Activated naive CD8-positive, alpha-beta T cell treated with anti-CD3 and anti-CD28 coated beads, Interleukin-2, amount 10 ng/mL, durations not matched to agents 7 days and 5 days (primary cell): ENCODE measurements at regions not wholly inside any gene's neighbourhood (a gene's known extent, or its start where the extent isn't known, plus 50 kb on each side); places are given as distances from the start of the nearest gene placed in this dataset.

Experiments used
- ATAC-seq: fragments of 150-1000 bp; cut with Tn5 transposase; one replicate; pipeline ENCODE4 v1.10.0; 2021; ENCODE audit warnings: low read depth, moderate library complexity
- POLR2A ChIA-PET: fragments of 350-600 bp; sonication (Branson Sonifier 250); formaldehyde crosslinking; loops from one replicate; lab custom pipeline; 2021; ENCODE audit warnings: antibody characterized with exemption; lab: Charles Lee
- DNase-seq: peaks from one replicate; pipeline ENCODE4 v3.0.0; 2021
- H3K27ac Mint-ChIP-seq: one replicate; pipeline ENCODE4 v1.8.0; 2022; ENCODE audit warnings: mild to moderate bottlenecking, mixed read lengths
- H3K27me3 Mint-ChIP-seq: one replicate; pipeline ENCODE4 v1.8.0; 2022; ENCODE audit warnings: mild to moderate bottlenecking, moderate library complexity, mixed read lengths
- H3K36me3 Mint-ChIP-seq: one replicate; pipeline ENCODE4 v1.8.0; 2021; ENCODE audit warnings: mild to moderate bottlenecking, mixed read lengths
- H3K4me1 Mint-ChIP-seq: one replicate; pipeline ENCODE4 v1.8.0; 2021; ENCODE audit warnings: mixed read lengths
- H3K4me3 Mint-ChIP-seq: one replicate; pipeline ENCODE4 v1.8.0; 2022; ENCODE audit warnings: mild to moderate bottlenecking, moderate library complexity, mixed read lengths
- H3K9me3 Mint-ChIP-seq: one replicate; pipeline ENCODE4 v1.8.0; 2021; ENCODE audit warnings: mixed read lengths

- Mint-ChIP-seq H3K27me3 (peaks cover 3% of the 10 kb centered on the region), H3K36me3 (no peaks in the 10 kb centered on the region), H3K4me1 (peaks cover 2% of the 10 kb centered on the region), H3K9me3 (peaks cover 8% of the 10 kb centered on the region), H3K4me3 (no peak overlapping the region), H3K27ac (no peak overlapping the region)
- DNase-seq (no peak), ATAC-seq (no peak)
- POLR2A ChIA-PET, result no interaction called here
Observed at GRCh38 chr12:66916189-66916588, 237.3 kb upstream of the GRIP1 start.

- H3K9me3 Mint-ChIP-seq, result peaks cover 6% of the 10 kb centered on the region
- DNase-seq (no peak), ATAC-seq (no peak)
- H3K4me3 Mint-ChIP-seq, result no peak overlapping the region
- no peak overlapping the region for H3K27ac Mint-ChIP-seq
- H3K4me1 Mint-ChIP-seq, result peaks cover 2% of the 10 kb centered on the region
- POLR2A ChIA-PET, result no interaction called here
- no peaks in the 10 kb centered on the region for H3K36me3 Mint-ChIP-seq
- H3K27me3 Mint-ChIP-seq, result peaks cover 6% of the 10 kb centered on the region
Observed at GRCh38 chr12:66919466-66919865, 240.6 kb upstream of the GRIP1 start.

GRCh38 chr12:66920205-66920604 lies 241.3 kb upstream of the GRIP1 start:
- DNase-seq (no peak), ATAC-seq (no peak)
- Mint-ChIP-seq H3K4me3 (no peak overlapping the region), H3K4me1 (peaks cover 6% of the 10 kb centered on the region), H3K27me3 (peaks cover 6% of the 10 kb centered on the region), H3K9me3 (peaks cover 6% of the 10 kb centered on the region), H3K27ac (peak overlapping the region; percentile 54), H3K36me3 (no peaks in the 10 kb centered on the region)
- POLR2A ChIA-PET, result no interaction called here

GRCh38 chr12:66921151-66921550 lies 242.3 kb upstream of the GRIP1 start:
- Mint-ChIP-seq H3K27ac (no peak overlapping the region), H3K27me3 (peaks cover 6% of the 10 kb centered on the region), H3K4me3 (no peak overlapping the region), H3K4me1 (peaks cover 7% of the 10 kb centered on the region), H3K9me3 (peaks cover 6% of the 10 kb centered on the region), H3K36me3 (no peaks in the 10 kb centered on the region)
- POLR2A ChIA-PET, result no interaction called here
- ATAC-seq (no peak), DNase-seq (no peak)

GRCh38 chr12:66925083-66925482 lies 246.2 kb upstream of the GRIP1 start:
- POLR2A ChIA-PET, result no interaction called here
- H3K27ac Mint-ChIP-seq, result no peak overlapping the region
- peaks cover 18% of the 10 kb centered on the region for H3K4me1 Mint-ChIP-seq
- no peaks in the 10 kb centered on the region for H3K36me3 Mint-ChIP-seq
- H3K4me3 Mint-ChIP-seq, result no peak overlapping the region
- ATAC-seq (no peak), DNase-seq (no peak)
- peaks cover 4% of the 10 kb centered on the region for H3K9me3 Mint-ChIP-seq
- H3K27me3 Mint-ChIP-seq, result peaks cover 15% of the 10 kb centered on the region

- peaks cover 16% of the 10 kb centered on the region for H3K4me1 Mint-ChIP-seq
- DNase-seq (no peak), ATAC-seq (peak; percentile 82)
Observed at GRCh38 chr12:66929121-66929520, 250.2 kb upstream of the GRIP1 start.

GRCh38 chr12:66931091-66931490 lies 252.2 kb upstream of the GRIP1 start:
- Mint-ChIP-seq H3K4me1 (peaks cover 11% of the 10 kb centered on the region), H3K9me3 (peaks cover 2% of the 10 kb centered on the region), H3K27ac (no peak overlapping the region), H3K27me3 (peaks cover 23% of the 10 kb centered on the region), H3K4me3 (no peak overlapping the region), H3K36me3 (no peaks in the 10 kb centered on the region)
- DNase-seq (no peak), ATAC-seq (no peak)
- POLR2A ChIA-PET, result no interaction called here

More at GRCh38 chr12:66929121-66929520, 250.2 kb upstream of the GRIP1 start:
- POLR2A ChIA-PET, result no interaction called here
- H3K27ac Mint-ChIP-seq, result no peak overlapping the region
- peaks cover 2% of the 10 kb centered on the region for H3K9me3 Mint-ChIP-seq
- no peaks in the 10 kb centered on the region for H3K36me3 Mint-ChIP-seq
- H3K4me3 Mint-ChIP-seq, result no peak overlapping the region
- peaks cover 19% of the 10 kb centered on the region for H3K27me3 Mint-ChIP-seq

- DNase-seq (no peak), ATAC-seq (no peak)
- Mint-ChIP-seq H3K4me3 (no peak overlapping the region), H3K4me1 (peaks cover 11% of the 10 kb centered on the region), H3K27ac (no peak overlapping the region), H3K36me3 (no peaks in the 10 kb centered on the region), H3K27me3 (peaks cover 23% of the 10 kb centered on the region), H3K9me3 (peaks cover 2% of the 10 kb centered on the region)
- POLR2A ChIA-PET, result no interaction called here
Observed at GRCh38 chr12:66932126-66932525, 253.2 kb upstream of the GRIP1 start.

GRCh38 chr12:66934302-66935062 lies 255.6 kb upstream of the GRIP1 start:
- Mint-ChIP-seq H3K27ac (no peak overlapping the region), H3K4me1 (peaks cover 3% of the 10 kb centered on the region), H3K36me3 (no peaks in the 10 kb centered on the region), H3K27me3 (peaks cover 13% of the 10 kb centered on the region), H3K9me3 (peaks cover 2% of the 10 kb centered on the region), H3K4me3 (no peak overlapping the region)
- DNase-seq (no peak), ATAC-seq (no peak)
- POLR2A ChIA-PET, result no interaction called here

GRCh38 chr12:66941150-66941549 lies 262.3 kb upstream of the GRIP1 start:
- POLR2A ChIA-PET, result no interaction called here
- DNase-seq, result no peak
- no peak overlapping the region for H3K4me3 Mint-ChIP-seq
- no peaks in the 10 kb centered on the region for H3K9me3 Mint-ChIP-seq
- H3K27ac Mint-ChIP-seq, result no peak overlapping the region
- ATAC-seq, result no peak
- peaks cover 5% of the 10 kb centered on the region for H3K27me3 Mint-ChIP-seq
- H3K4me1 Mint-ChIP-seq, result no peaks in the 10 kb centered on the region
- H3K36me3 Mint-ChIP-seq, result no peaks in the 10 kb centered on the region

GRCh38 chr12:66942741-66943465 lies 264.0 kb upstream of the GRIP1 start:
- ATAC-seq, result no peak
- Mint-ChIP-seq H3K9me3 (no peaks in the 10 kb centered on the region), H3K27me3 (peaks cover 5% of the 10 kb centered on the region), H3K36me3 (no peaks in the 10 kb centered on the region), H3K4me3 (no peak overlapping the region), H3K4me1 (peaks cover 3% of the 10 kb centered on the region), H3K27ac (no peak overlapping the region)
- POLR2A ChIA-PET, result no interaction called here
- no peak for DNase-seq

- H3K4me3 Mint-ChIP-seq, result no peak overlapping the region
- H3K27me3 Mint-ChIP-seq, result peaks cover 5% of the 10 kb centered on the region
- ATAC-seq, result no peak
- DNase-seq, result no peak
- POLR2A ChIA-PET, result no interaction called here
- H3K4me1 Mint-ChIP-seq, result peaks cover 3% of the 10 kb centered on the region
- H3K9me3 Mint-ChIP-seq, result no peaks in the 10 kb centered on the region
- no peak overlapping the region for H3K27ac Mint-ChIP-seq
- no peaks in the 10 kb centered on the region for H3K36me3 Mint-ChIP-seq
Observed at GRCh38 chr12:66944365-66944764, 265.5 kb upstream of the GRIP1 start.

GRCh38 chr12:66945189-66945817 lies 266.4 kb upstream of the GRIP1 start:
- ATAC-seq, result no peak
- Mint-ChIP-seq H3K36me3 (no peaks in the 10 kb centered on the region), H3K4me1 (peaks cover 3% of the 10 kb centered on the region), H3K4me3 (no peak overlapping the region), H3K27me3 (peaks cover 5% of the 10 kb centered on the region), H3K9me3 (no peaks in the 10 kb centered on the region), H3K27ac (no peak overlapping the region)
- no peak for DNase-seq
- POLR2A ChIA-PET, result no interaction called here

- no peak overlapping the region for H3K4me3 Mint-ChIP-seq
- peaks cover 2% of the 10 kb centered on the region for H3K27me3 Mint-ChIP-seq
- peaks cover 3% of the 10 kb centered on the region for H3K4me1 Mint-ChIP-seq
- ATAC-seq, result peak; percentile 26
- POLR2A ChIA-PET, result no interaction called here
- no peak overlapping the region for H3K27ac Mint-ChIP-seq
- no peaks in the 10 kb centered on the region for H3K9me3 Mint-ChIP-seq
- DNase-seq, result no peak
- H3K36me3 Mint-ChIP-seq, result no peaks in the 10 kb centered on the region
Observed at GRCh38 chr12:66947119-66947518, 268.2 kb upstream of the GRIP1 start.
